Esophagus squamous epithelium (tissue), 5 donors: ENCODE measurements at regions not wholly inside any gene's neighbourhood (a gene's known extent, or its start where the extent isn't known, plus 50 kb on each side); places are given as distances from the start of the nearest gene placed in this dataset.

Experiments used
- DNase-seq: peaks from one replicate; lab custom pipeline; 2025; lab: John Stamatoyannopoulos, UW
- H3K27ac ChIP-seq, 4 donors: fragments of 200-600 bp; sonication (generic); one replicate each; pipeline ENCODE4 v1.5.1; 2016 to 2019; ENCODE audit warnings: mild to moderate bottlenecking in 1 of 4
- H3K27me3 ChIP-seq, 4 donors: fragments of 200-600 bp; sonication (generic); 1 replicate in 3 of 4; 2 replicates in 1 of 4; pipeline versions ENCODE4 v1.5.1 to v1.6.0; 2017 to 2021; ENCODE audit warnings: antibody characterized with exemption in 1 of 4
- H3K36me3 ChIP-seq, 3 donors: fragments of 200-600 bp; sonication (generic); one replicate each; pipeline ENCODE4 v1.5.1; 2016 to 2019
- H3K4me1 ChIP-seq, 3 donors: fragments of 200-600 bp; sonication (generic); one replicate each; pipeline ENCODE4 v1.5.1; 2017 to 2019
- H3K4me3 ChIP-seq, 4 donors: fragments of 200-600 bp; sonication (generic); 1 replicate in 3 of 4; 2 replicates in 1 of 4; pipeline ENCODE4 v1.5.1; 2016 to 2019; ENCODE audit warnings: mild to moderate bottlenecking in 2 of 4, moderate library complexity in 1 of 4
- H3K9me3 ChIP-seq, 3 donors: fragments of 200-600 bp; sonication (generic); one replicate each; pipeline ENCODE4 v1.5.1; 2016 to 2019
- CTCF ChIP-seq, 6 experiments: fragments of 450-650 bp in 4 of 6; fragments of 200-600 bp in 2 of 6; sonication (generic) in 2 of 6; IDR thresholded peaks; one replicate each; pipeline ENCODE4 v1.5.1; 2016 to 2019; ENCODE audit warnings: antibody characterized with exemption in 6 of 6, mild to moderate bottlenecking in 4 of 6, moderate library complexity in 4 of 6
- POLR2A ChIP-seq, 4 donors: fragments of 450-650 bp; IDR thresholded peaks; one replicate each; pipeline ENCODE4 v1.6.1; 2017; ENCODE audit warnings: antibody characterized with exemption in 4 of 4, mild to moderate bottlenecking in 4 of 4, moderate library complexity in 3 of 4
- WGBS, 2 donors: methylation state at CpG; one replicate each; pipeline ENCODE4 v1.1.5; 2018; 5-methylcytosine and 5-hydroxymethylcytosine counted together
- intact Hi-C: fragments of 100-400 bp; cut with DNase I; formaldehyde crosslinking; loops from one replicate; pipeline ENCODE4 v1.15.0; 2022
- donor health status: DM: yes; HTN: yes; CAD: no.

- 85 to 86% methylated on average over 4 to 12 of the region's 13 CpGs for WGBS, 2 donors
- Histone ChIP-seq H3K9me3 (peaks cover 0 to 3% (median 0%) of the 10 kb centered on the region in 3 donors), H3K27me3 (peaks cover 0 to 26% (median 0%) of the 10 kb centered on the region in 4 donors), H3K27ac (no peak overlapping the region), H3K36me3 (no peaks in the 10 kb centered on the region), H3K4me3 (no peak overlapping the region), H3K4me1 (no peaks in the 10 kb centered on the region)
- no peak for DNase-seq
- no peak for TF ChIP-seq CTCF (IDR thresholded peaks at IDR 0.05)
- intact Hi-C loops, result no loop called here
Measured at GRCh38 chr10:131675104-131675503, 225.7 kb upstream of the PPP2R2D start.

- TF ChIP-seq CTCF (IDR thresholded peaks at IDR 0.05) (no peak), POLR2A (IDR thresholded peaks at IDR 0.05) (no peak)
- WGBS, 2 donors, result 73 to 81% methylated on average over 25 to 28 of the region's 28 CpGs
- no peaks in the 10 kb centered on the region for H3K36me3 ChIP-seq
- intact Hi-C loops, result no loop called here
- H3K4me3 ChIP-seq, result no peak overlapping the region
- no peaks in the 10 kb centered on the region for H3K4me1 ChIP-seq
- no peak for DNase-seq
- H3K27ac ChIP-seq, result no peak overlapping the region
- peaks cover 0 to 27% (median 0%) of the 10 kb centered on the region in 4 donors for H3K27me3 ChIP-seq
- H3K9me3 ChIP-seq, result peaks cover 0 to 3% (median 0%) of the 10 kb centered on the region in 3 donors
Measured at GRCh38 chr10:131676046-131676799, 224.6 kb upstream of the PPP2R2D start.

- no peaks in the 10 kb centered on the region for H3K4me1 ChIP-seq
- no peaks in the 10 kb centered on the region for H3K36me3 ChIP-seq
- H3K4me3 ChIP-seq, result no peak overlapping the region
- no peak overlapping the region for H3K27ac ChIP-seq
- intact Hi-C loops, result no loop called here
- DNase-seq, result no peak
- WGBS, 2 donors, result 36 to 44% methylated on average over 7 to 15 of the region's 19 CpGs
- peaks cover 0 to 30% (median 0%) of the 10 kb centered on the region in 4 donors for H3K27me3 ChIP-seq
- TF ChIP-seq CTCF (IDR thresholded peaks at IDR 0.05), result no peak
- TF ChIP-seq POLR2A (IDR thresholded peaks at IDR 0.05), result no peak
- peaks cover 0 to under 1% (median 0%) of the 10 kb centered on the region in 3 donors for H3K9me3 ChIP-seq
Measured at GRCh38 chr10:131676800-131677421, 223.9 kb upstream of the PPP2R2D start.

- H3K4me3 ChIP-seq, result no peak overlapping the region
- no peaks in the 10 kb centered on the region for H3K4me1 ChIP-seq
- H3K27me3 ChIP-seq, result peaks cover 0 to 36% (median 0%) of the 10 kb centered on the region in 4 donors
- H3K27ac ChIP-seq, result no peak overlapping the region
- 65 to 83% methylated on average over 1 to 4 of the region's 8 CpGs for WGBS, 2 donors
- TF ChIP-seq POLR2A (IDR thresholded peaks at IDR 0.05) (no peak), CTCF (IDR thresholded peaks at IDR 0.05) (no peak)
- intact Hi-C loops, result no loop called here
- no peaks in the 10 kb centered on the region for H3K9me3 ChIP-seq
- DNase-seq, result no peak
- H3K36me3 ChIP-seq, result no peaks in the 10 kb centered on the region
Measured at GRCh38 chr10:131677671-131678070, 223.1 kb upstream of the PPP2R2D start.

GRCh38 chr10:131678171-131678570 is 222.6 kb upstream of the PPP2R2D start:
- TF ChIP-seq POLR2A (IDR thresholded peaks at IDR 0.05) (no peak), CTCF (IDR thresholded peaks at IDR 0.05) (no peak)
- Histone ChIP-seq H3K4me3 (no peak overlapping the region), H3K36me3 (no peaks in the 10 kb centered on the region), H3K27ac (no peak overlapping the region), H3K4me1 (no peaks in the 10 kb centered on the region), H3K9me3 (no peaks in the 10 kb centered on the region), H3K27me3 (peaks cover 0 to 36% (median 0%) of the 10 kb centered on the region in 4 donors)
- DNase-seq, result no peak
- intact Hi-C loops, result no loop called here
- WGBS, 2 donors, result 81 to 82% methylated on average over 2 to 5 of the region's 18 CpGs
